ENCODE measurements at regions not wholly inside any gene's neighbourhood (a gene's known extent, or its start where the extent isn't known, plus 50 kb on each side); places are given as distances from the start of the nearest gene placed in this dataset.

DNA sequence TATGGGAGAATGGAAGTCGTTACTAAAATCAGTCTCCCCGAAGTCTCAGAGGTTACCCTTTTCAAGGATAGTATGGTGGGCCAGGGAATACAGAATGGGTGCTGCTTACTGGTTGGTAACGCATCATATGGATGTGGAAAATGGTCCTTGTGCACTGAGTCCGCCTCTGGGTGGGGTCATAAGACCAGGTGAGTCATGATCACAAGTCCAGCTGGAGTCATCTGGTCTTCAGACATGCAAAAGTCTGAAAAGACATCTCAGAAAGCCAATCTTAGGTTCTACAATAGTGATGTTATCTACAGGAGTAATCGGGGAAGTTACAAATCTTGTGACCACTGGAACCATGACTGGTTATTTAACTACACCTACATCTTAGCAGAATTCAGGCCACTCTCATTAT is 71.9 kb upstream of the TCL1B start:
- H3K9me3 ChIP-seq (ENCODE audit: control insufficient read depth in 4 of 4, insufficient read depth in 3 of 4, low read length in 3 of 4) = peaks cover 0 to 2% (median 0%) of the 10 kb centered on the region in 4 donors
- TF ChIP-seq, protein P1, sequence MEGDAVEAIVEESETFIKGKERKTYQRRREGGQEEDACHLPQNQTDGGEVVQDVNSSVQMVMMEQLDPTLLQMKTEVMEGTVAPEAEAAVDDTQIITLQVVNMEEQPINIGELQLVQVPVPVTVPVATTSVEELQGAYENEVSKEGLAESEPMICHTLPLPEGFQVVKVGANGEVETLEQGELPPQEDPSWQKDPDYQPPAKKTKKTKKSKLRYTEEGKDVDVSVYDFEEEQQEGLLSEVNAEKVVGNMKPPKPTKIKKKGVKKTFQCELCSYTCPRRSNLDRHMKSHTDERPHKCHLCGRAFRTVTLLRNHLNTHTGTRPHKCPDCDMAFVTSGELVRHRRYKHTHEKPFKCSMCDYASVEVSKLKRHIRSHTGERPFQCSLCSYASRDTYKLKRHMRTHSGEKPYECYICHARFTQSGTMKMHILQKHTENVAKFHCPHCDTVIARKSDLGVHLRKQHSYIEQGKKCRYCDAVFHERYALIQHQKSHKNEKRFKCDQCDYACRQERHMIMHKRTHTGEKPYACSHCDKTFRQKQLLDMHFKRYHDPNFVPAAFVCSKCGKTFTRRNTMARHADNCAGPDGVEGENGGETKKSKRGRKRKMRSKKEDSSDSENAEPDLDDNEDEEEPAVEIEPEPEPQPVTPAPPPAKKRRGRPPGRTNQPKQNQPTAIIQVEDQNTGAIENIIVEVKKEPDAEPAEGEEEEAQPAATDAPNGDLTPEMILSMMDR (IDR thresholded peaks at IDR 0.05; ENCODE audit: control extremely low read depth, extremely low read depth) = no peak
- ATAC-seq (ENCODE audit: insufficient read depth, low FRiP score) = no peak
- no peaks in the 10 kb centered on the region for H3K4me1 ChIP-seq (ENCODE audit: control insufficient read depth in 5 of 5, insufficient read depth in 5 of 5, low read length in 5 of 5)
- H3K36me3 ChIP-seq (ENCODE audit: control insufficient read depth in 4 of 4, insufficient read depth in 4 of 4, low read length in 4 of 4) = no peaks in the 10 kb centered on the region
- WGBS, 2 donors = 80 to 89% methylated on average over 5 of the region's 5 CpGs
- DNase-seq = no peak
- H3K4me3 ChIP-seq = no peak overlapping the region
- no peak overlapping the region for H3K9ac ChIP-seq (ENCODE audit: insufficient read depth in 1 of 2, low read length in 2 of 2)
- H3K27me3 ChIP-seq (ENCODE audit: control insufficient read depth in 3 of 3, insufficient read depth in 3 of 3, low read length in 2 of 3) = peaks cover 0 to 2% (median 0%) of the 10 kb centered on the region in 3 donors
- H3K27ac ChIP-seq (ENCODE audit: low read depth in 1 of 2, low read length in 1 of 2) = no peak overlapping the region

DNA sequence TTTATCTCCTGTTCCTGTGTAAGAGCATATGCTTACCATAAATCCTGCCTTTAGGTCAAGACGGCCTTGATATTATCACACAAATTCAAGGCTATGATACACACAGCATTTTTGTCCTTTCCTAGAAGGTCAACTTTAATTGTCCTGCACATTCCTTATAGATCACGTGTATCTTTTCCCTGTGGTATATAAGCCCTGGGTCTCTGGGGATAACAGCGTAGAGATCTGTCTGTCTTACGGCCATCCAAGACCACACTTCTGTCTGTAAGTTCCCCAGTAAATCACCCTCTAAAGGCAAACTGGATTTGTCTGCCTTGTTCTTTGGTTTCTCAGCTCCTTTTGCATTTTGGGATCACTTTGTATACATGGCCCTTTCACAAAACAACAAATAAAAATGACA is 69.5 kb upstream of the TCL1B start:
- no peak overlapping the region for H3K9ac ChIP-seq (ENCODE audit: insufficient read depth in 1 of 2, low read length in 2 of 2)
- H3K36me3 ChIP-seq (ENCODE audit: control insufficient read depth in 4 of 4, insufficient read depth in 4 of 4, low read length in 4 of 4) = no peaks in the 10 kb centered on the region
- H3K4me3 ChIP-seq = no peak overlapping the region
- H3K27ac ChIP-seq (ENCODE audit: low read depth in 1 of 2, low read length in 1 of 2) = no peak overlapping the region
- no peaks in the 10 kb centered on the region for H3K4me1 ChIP-seq (ENCODE audit: control insufficient read depth in 5 of 5, insufficient read depth in 5 of 5, low read length in 5 of 5)
- DNase-seq (no peak), ATAC-seq (ENCODE audit: insufficient read depth, low FRiP score) (no peak)
- no peaks in the 10 kb centered on the region for H3K9me3 ChIP-seq (ENCODE audit: control insufficient read depth in 4 of 4, insufficient read depth in 3 of 4, low read length in 3 of 4)
- H3K27me3 ChIP-seq (ENCODE audit: control insufficient read depth in 3 of 3, insufficient read depth in 3 of 3, low read length in 2 of 3) = peaks cover 0 to 2% (median 0%) of the 10 kb centered on the region in 3 donors
- 41 to 46% methylated on average over 4 of the region's 4 CpGs for WGBS, 2 donors
- TF ChIP-seq, protein P1 (IDR thresholded peaks at IDR 0.05; ENCODE audit: control extremely low read depth, extremely low read depth) = no peak

DNA sequence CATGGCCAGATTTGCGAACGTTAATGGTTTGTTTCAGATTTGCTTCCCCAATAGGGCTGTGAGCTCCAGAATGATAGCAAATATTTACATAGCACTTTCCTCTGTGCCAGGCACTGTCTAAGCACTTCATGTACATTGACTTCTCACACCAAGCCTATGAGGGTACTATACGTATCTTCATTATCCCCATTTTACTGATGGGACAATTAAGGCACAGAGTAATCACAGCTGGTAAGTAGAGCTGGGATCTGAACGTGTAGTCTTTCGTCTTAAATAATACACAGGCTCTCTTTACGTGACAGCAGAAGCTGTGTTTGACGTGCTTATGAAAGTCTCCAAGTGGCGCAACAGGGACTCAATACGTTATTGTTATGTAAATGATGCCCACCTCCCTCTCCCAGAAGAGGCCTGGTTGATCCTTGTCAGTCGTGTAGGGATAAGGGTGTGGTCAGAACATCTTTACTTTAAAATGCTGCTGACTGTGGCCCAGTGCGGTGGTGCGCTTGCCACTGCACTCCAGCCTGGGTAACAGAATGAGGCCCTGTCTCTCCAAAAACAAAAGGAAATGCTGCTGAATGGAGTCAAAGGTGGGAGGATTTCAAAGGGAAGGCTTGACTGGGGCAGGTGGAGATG is 66.3 kb upstream of the TCL1B start:
- TF ChIP-seq, protein P1 (IDR thresholded peaks at IDR 0.05; ENCODE audit: control extremely low read depth, extremely low read depth) = no peak
- no peak overlapping the region for H3K9ac ChIP-seq (ENCODE audit: insufficient read depth in 1 of 2, low read length in 2 of 2)
- ATAC-seq (ENCODE audit: insufficient read depth, low FRiP score) = no peak
- no peak overlapping the region for H3K27ac ChIP-seq (ENCODE audit: low read depth in 1 of 2, low read length in 1 of 2)
- no peaks in the 10 kb centered on the region for H3K36me3 ChIP-seq (ENCODE audit: control insufficient read depth in 4 of 4, insufficient read depth in 4 of 4, low read length in 4 of 4)
- H3K9me3 ChIP-seq (ENCODE audit: control insufficient read depth in 4 of 4, insufficient read depth in 3 of 4, low read length in 3 of 4) = peaks cover 0 to 8% (median 0%) of the 10 kb centered on the region in 4 donors
- 62 to 70% methylated on average over 12 of the region's 12 CpGs for WGBS, 2 donors
- no peaks in the 10 kb centered on the region for H3K4me1 ChIP-seq (ENCODE audit: control insufficient read depth in 5 of 5, insufficient read depth in 5 of 5, low read length in 5 of 5)
- no peak for DNase-seq
- no peak overlapping the region for H3K4me3 ChIP-seq
- no peaks in the 10 kb centered on the region for H3K27me3 ChIP-seq (ENCODE audit: control insufficient read depth in 3 of 3, insufficient read depth in 3 of 3, low read length in 2 of 3)

DNA sequence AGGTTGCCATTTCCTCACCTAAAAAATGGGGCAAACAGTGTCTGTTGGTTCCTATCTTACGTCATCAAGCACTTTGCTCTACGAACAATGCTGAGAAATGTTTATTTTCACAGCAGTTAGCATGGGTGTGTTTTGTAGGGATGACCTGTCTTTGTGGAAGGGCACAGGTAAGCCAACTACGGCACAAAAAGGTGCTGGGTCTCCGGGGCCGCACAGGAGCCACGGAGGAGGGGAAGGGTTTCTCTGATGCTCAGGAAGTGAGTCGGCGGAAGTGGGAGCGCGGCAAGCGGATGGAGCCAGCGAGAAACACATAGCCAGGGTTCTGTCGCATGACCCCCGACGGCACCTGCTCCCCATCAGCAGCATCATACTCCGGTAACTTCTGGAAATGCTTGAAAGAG is 65.6 kb upstream of the TCL1B start:
- TF ChIP-seq, protein P1 (IDR thresholded peaks at IDR 0.05; ENCODE audit: control extremely low read depth, extremely low read depth) = no peak
- Histone ChIP-seq H3K9me3 (ENCODE audit: control insufficient read depth in 4 of 4, insufficient read depth in 3 of 4, low read length in 3 of 4) (peaks cover 0 to 8% (median 0%) of the 10 kb centered on the region in 4 donors), H3K4me3 (no peak overlapping the region), H3K4me1 (ENCODE audit: control insufficient read depth in 5 of 5, insufficient read depth in 5 of 5, low read length in 5 of 5) (no peaks in the 10 kb centered on the region), H3K36me3 (ENCODE audit: control insufficient read depth in 4 of 4, insufficient read depth in 4 of 4, low read length in 4 of 4) (no peaks in the 10 kb centered on the region), H3K27ac (ENCODE audit: low read depth in 1 of 2, low read length in 1 of 2) (no peak overlapping the region), H3K9ac (ENCODE audit: insufficient read depth in 1 of 2, low read length in 2 of 2) (no peak overlapping the region), H3K27me3 (ENCODE audit: control insufficient read depth in 3 of 3, insufficient read depth in 3 of 3, low read length in 2 of 3) (no peaks in the 10 kb centered on the region)
- no peak for ATAC-seq (ENCODE audit: insufficient read depth, low FRiP score)
- DNase-seq = no peak
- 73 to 78% methylated on average over 16 of the region's 16 CpGs for WGBS, 2 donors
